Activated CD4-positive, alpha-beta T cell treated with anti-CD3 and anti-CD28 coated beads, Interleukin-2, Interleukin-4, amounts not matched to agents 100 ng/mL and 50 ng/mL, durations not matched to agents 16 hours and 8 hours (primary cell): ENCODE measurements at regions not wholly inside any gene's neighbourhood (a gene's known extent, or its start where the extent isn't known, plus 50 kb on each side); places are given as distances from the start of the nearest gene placed in this dataset.

ENCODE experiments used
- DNase-seq: peaks from one replicate; pipeline ENCODE4 v3.0.0-alpha.2; 2020; ENCODE audit warnings: low spot score

DNA sequence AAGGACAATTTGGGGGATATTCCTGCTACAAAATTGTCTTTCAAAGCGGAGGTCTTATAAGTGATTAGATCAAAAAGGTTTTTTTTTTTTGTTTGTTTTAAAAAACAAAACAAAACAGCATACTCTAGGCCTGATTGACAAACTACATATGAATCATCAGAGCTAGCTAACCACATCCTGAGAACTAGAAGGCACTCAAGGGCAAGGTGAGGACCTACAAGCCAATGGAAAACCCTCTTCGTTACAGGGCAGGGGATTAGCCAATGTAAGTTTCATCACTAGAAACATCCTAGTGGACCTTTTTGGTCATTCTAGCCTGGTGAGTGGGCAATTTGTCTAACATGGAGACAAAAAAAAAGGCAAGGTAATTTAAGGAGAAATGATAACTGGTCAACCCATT lies 428.6 kb downstream of the RFC3 start:
- no peak for DNase-seq

DNA sequence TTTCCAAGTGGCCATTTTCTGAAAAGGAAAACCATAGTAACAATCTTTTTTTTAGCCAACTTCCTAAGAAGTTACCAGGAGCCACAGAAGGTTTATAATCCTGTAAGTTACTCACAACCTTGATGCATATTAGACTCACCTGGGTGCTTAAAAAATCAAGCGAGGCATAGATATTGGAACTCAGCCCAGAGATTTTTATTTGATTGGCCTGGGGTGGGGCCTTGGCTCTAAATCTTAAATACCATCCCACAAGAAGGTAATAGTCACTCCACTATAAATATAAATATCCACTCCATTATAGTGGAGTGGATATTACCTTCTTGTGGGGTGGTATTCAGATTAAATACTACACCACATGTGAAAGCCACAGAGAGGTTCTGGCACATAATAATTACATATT lies 429.6 kb downstream of the RFC3 start:
- DNase-seq = no peak

DNA sequence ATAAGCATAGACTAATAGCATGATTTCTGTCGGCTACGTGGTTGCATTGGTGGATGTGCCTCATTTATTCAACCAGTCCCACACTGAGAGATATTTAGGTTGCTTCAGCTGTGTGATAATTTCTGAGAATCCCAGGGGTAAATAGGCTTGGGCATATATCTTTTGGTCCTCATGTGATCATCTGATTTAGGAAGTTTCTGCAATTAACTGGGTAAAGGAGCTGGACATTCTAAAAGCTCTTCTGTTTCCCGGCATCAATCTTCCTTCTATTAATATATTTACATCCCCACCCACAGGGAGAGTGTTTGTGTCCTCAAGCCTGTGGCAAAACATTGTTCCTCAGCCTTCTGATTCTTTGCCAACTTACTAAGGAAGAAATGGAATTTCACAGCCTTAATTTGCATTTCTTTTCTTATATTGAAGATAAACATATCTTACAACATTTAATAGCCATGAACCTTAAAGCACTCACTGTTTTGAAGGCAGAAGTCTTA lies 431.6 kb downstream of the RFC3 start:
- no peak for DNase-seq

DNA sequence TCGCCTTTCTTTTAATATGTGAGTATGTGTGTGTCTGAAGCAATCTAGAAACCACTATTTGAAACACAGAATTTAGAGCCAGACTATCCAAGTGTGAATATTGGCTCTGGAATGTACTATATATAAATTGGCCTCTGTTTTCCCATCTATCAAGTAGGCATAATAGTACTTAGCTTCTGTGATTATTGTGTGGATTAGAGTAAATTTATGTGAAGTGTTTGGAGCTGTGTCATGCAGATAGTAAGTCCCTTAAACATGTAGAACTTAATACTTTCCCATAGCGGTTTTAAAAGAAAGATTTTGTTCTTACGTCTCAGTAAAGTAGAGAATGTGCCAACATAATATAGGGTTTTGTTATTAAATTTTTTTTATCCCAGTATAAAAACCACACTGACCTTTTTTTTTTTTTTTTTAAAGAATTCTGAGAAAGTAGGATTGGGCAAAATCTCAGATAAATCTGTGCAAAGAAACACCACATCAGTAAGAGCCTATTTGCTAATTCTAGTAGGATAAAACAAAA lies 432.3 kb downstream of the RFC3 start:
- DNase-seq = no peak

DNA sequence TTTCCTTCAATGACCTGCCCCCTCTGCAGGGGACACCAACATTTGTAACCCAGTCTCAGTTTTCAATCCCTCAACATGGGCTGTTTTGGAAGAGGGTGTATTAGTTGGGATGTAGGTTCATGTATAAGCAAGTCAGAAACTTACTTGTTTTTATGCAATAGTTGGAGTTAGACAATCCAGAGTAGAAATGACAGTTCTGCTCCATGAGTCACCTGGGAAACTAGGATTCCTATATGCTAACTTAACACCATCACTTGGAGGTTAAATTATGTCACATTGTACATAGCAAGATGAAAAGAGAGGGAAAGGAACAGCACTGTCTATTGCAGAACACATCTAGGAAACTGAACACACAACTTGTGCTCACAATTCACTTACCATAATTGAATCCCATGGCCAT lies 436.4 kb downstream of the RFC3 start:
- no peak for DNase-seq

DNA sequence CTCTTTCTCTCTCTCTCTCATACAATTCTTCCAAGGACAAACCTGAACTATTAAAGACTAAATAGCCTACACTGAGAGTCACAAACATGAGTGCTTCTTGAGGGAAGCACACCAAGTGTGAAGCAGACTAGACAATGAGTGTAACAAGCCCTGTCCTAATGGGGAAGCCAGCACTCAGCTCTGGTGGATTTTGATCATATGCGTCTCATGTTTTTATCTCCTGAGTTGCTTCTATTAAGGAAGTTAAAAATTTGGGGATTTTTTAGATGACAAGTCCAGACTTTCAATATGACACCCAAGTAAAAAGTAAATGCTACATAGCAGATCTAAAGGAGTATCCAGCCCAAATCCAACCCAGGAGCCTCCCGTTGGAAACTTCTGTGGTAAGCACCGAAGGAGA lies 437.8 kb downstream of the RFC3 start:
- DNase-seq = no peak

DNA sequence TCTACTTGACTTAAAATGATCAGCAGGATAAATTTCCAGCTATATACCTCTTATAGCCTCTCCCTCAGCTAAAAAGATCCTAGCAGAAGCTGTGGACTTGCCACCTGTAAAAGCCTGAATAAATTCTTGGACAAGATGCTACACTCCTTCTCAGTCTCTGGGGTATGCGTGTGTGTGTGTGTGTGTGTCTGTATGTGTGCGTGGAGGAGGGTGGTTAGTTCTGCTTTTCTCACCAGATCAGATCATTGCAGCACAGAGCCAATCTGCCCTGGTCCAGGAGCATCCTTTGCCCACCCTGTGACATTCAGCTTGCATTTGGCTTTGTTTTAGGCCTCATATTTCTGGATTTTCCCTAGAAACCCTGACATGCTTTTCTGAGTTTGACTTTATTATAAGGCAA lies 438.3 kb downstream of the RFC3 start:
- no peak for DNase-seq

DNA sequence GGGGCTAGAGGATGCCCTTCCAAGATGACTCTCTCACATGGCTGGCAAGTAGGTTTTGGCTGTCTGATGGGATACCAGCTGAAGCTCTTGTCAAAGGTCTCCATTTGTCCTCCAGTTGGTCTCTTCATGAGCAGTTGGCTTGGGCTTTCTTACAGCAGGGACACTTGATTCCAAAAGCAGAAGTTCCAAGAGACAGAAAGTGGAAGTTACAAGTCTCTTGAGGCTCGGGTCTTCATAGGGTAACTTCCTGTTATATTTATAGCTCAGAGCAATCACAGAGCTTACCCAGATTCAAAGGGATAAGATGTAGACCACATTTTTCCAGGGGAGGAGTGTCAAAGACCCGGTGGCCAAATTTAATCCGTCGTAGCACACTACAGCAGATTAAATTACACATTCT lies 440.0 kb downstream of the RFC3 start:
- no peak for DNase-seq

DNA sequence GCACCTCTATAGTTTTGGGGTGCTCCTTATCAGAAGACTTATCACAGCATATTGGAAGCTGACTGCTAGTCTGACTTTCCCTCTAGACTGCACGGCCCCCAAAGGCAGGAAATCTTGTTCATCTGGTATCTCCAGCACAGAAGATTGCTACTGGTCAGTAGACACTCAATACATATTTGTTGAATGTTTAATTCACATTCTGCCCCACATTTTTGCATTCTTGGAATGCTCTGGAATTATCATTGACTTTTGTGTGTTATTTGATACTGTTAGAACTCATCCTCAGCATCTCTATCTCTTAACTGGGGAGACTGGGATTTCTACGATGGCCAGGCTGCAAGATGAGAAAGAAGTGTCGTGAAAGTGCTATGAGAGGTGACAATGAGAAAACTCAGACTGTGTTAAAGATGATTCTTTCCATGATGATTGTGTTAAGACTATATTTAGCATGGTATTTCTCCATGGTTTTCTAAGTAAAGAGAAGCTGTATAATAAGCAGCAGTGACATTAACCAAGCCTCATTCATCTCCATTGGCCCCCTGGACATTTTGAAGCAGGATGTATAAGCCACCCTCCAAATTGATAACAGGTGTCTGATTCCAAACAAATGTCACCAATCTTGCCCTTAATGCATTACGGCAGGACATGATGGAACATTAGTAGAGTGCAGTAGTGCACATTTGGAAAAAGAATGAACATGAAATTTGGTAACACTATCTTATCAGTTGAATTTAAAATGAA lies 440.9 kb downstream of the RFC3 start:
- DNase-seq = no peak

DNA sequence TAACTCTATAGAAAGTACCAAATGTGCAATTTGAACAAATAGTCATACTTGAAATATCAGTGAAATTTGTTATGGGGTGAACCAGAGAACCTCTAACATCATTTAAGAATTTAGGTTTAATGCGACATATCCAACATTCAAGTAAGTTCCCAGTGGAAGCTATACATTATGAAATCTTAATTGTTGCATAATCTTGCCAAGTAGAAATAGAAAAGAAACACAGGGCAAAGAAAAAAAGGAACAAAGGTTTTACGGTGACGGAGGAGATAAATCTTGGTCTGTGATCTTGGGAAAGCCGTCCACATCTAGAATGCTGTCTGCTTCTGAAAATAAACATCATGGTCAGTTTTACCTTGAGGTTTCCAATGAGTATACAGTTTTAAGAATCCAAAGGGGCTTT lies 445.7 kb downstream of the RFC3 start:
- DNase-seq = no peak

DNA sequence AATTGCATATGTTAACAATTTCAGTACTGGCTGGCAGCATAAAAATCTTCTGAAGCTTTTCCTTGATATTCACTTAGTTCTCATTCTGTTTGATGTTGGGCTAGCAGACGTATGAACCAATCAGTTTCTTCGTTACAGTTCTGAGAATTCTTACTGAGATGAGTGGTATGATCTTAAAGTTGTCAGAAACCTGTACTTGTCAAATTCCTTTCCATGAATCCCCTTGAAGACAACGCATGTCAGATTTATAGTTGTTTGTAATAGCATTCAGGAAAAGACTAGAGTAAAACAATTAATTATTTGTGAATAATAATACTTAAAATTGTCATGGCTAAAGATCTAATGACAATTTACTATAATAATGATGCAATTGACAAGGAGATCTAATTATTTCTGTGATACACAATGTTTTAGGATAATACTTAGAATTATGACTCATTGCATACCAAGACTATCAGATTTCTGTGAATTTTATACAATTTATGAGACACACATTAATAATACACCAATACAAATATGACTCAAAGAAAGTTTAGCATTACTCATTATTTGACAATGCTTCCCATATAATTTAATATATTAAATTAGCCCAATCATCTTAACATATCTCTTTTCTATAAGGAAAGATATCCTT lies 447.2 kb downstream of the RFC3 start:
- no peak for DNase-seq

DNA sequence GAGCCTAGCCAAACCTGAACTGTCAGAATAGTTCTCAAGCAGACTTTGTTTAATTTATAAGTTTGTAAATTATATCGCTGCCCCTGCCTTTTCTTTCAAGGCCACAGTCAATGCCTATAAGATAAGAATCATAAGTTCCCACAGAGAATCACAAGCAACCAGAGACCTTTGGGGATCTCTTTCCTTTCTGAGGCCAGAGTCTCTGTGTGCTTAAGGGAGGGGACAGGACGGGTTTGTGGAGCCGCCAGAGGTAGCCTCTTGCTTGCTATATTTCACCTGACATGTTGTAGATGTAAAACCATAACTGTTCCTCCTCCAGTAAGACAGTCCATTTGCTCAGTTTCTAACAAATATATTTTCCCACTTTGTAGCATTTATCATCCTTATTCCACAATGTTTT lies 458.8 kb downstream of the RFC3 start:
- no peak for DNase-seq

DNA sequence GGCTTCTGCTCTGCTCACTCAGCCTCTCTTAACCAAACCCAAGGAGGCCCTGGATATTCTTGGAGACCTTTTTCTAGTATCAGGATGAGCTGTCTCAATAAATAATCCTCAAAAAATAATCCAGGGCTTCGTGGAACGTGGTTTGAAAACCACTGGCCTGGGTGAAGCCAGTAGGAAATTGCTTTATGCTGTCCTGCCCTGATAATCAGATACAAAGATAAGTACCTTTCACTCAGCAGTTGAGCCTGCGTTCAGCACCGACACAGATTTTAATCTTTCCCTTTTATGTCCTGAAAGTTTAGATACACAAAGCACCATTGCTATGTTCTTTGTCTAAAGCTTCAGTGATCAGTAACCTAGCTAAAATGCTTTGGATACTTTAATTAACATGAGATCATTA lies 460.0 kb downstream of the RFC3 start:
- no peak for DNase-seq

DNA sequence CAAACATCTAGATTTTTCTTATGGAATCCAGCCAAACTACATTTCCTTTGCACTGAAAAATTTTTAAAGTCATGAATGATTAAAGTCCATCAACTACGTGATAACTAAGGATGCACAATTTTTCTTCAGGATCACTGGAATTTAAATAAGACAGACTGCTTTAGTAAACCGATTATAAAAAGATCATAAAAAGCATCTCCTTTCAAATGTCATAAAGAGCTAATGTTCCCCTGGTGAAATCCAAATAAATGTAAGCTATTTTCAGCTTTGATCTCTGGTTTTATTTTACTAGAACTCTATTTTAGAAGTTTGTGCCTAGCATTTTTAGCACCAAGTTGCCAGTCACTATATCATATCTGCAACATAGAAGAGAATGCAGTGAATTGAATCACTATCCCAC lies 460.8 kb downstream of the RFC3 start:
- DNase-seq = no peak

DNA sequence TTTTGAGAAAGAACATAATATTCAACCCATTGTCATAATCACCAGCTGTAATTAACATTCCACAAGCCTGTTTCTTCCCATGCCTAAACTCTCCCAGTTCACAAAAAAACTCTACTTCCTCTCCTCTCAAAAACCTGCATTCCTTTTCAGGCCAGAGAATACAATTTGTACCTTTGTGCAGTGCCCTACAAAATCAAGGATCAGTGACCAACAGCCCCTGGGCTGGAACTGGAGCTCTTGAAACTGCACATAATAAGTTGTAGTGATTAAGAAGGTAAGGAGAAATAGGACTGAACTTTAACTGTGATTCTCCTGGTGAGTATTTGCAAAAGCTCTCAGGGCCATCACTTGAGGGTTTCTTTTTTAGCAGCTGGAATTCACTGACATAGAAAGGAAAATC lies 472.7 kb downstream of the RFC3 start:
- no peak for DNase-seq

DNA sequence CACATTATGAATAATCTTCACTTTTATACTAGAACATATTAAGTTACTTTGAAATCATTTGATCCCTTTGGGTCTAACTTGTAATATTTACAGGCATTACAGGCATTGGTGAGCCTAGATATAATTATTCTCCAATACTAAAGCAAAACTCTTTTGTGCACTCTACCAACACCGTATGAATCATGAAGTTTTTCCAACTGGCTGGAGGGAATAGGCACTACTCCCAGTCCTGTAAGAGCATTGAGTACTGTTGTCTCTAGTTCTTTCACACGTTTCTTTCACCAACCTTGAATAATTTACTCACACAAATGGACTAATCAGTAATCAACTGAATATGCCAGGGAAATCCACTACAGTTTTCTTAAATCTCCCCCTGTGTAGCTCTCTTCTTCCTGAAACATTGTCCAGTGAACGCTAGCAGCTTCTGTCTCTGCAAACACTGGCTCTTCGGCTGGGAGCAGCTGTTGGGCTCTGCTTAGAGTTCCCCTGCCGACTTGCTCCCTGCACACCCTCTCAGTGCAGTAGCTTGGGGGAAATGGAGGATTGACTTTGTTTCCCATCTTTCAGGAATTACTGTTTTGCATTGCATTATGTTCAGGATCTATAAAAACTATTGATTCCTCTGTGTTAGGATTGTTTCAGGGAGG lies 476.7 kb downstream of the RFC3 start:
- no peak for DNase-seq

DNA sequence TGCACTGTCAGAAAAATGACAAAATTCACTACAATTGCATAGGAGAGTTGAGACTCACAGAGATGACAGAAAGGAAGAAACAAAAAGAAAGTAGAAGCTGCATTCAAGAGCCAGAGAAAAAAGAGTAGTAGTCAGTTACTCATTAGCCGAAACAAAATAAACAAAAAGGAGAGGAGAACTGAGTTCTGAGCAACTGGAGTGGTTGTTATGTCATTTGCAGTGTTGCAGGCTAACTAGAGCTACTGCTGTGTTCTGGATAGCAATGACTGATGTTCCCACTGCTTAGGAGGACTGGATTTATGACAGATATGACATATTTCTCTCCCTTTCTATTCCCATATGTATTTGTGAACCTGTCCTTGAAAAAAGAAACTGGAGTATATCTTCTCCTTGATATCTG lies 482.6 kb downstream of the RFC3 start:
- DNase-seq = no peak

DNA sequence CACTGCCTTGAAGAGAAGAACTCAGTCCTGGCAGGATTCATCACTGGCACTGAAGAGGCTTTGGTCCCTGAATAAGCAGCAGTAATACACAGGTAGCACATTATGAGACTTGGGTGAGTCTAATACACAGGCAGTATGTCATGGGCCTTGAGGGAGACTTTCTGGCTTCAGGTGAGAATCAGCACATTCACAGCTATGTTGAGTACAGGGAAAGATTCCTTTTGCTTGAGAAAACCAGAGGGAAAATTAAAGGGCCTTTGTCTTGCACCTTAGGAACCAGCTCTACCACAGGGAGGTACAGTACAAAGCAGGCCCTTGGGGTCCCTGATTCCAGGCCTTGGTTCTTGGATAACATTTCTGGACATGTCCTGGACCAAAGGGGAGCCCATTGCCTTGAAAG lies 484.6 kb downstream of the RFC3 start:
- no peak for DNase-seq

DNA sequence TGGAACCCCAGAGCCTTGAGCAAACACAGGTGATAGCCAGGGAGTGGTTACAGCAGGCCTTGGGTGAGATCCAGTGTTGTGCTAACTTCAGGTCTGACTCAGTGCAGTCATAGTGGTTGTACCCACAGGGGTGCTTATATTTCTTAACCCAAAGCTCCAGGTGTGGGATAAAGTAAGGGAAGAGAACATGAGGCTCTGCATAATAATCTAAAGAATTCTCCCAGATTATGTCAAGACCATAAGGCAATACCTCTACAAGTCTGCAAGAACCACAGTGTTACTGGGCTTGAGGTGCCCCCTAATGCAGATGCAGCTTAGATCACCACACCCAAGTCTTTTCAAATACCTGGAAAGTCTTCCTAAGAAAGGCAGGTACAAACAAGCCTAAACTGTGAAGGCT lies 485.4 kb downstream of the RFC3 start:
- DNase-seq = no peak

DNA sequence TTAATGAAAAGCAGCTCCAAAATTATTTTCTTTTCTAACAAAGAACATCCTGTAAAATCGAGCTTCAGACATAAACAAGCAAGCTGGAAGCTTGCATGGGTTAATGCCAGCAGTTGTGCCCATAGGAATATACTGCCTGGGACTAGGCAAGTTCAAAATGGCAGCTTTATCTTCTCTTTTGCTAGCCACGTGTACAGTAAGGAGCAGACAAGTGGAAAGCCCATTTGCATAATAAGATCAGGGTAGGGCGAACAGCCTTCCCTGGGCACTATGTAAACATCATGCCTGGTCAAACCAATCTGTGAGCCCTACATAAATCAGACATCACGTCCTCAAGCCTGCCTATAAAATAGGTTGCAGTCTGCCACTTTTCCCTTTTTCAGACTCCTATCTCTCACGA lies 489.7 kb downstream of the RFC3 start:
- no peak for DNase-seq

DNA sequence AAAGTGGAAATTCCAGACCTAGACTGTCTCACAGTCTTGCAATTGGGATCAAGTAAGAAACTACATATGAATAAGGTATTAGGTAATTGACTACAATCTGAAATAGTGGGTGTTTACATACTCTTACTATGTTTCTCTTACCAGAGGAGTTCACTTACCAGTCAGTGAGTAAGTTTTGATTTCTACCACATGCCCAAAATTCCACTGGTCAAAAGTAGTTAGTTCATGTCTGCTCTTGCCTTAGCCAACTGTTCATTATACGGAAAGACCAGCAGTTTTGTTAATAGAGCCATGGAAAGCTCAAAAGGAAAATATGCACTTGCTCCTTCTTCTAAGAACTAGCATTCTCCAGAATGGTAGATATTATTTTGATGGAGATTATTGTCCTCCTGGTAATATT lies 490.8 kb downstream of the RFC3 start:
- DNase-seq = no peak

DNA sequence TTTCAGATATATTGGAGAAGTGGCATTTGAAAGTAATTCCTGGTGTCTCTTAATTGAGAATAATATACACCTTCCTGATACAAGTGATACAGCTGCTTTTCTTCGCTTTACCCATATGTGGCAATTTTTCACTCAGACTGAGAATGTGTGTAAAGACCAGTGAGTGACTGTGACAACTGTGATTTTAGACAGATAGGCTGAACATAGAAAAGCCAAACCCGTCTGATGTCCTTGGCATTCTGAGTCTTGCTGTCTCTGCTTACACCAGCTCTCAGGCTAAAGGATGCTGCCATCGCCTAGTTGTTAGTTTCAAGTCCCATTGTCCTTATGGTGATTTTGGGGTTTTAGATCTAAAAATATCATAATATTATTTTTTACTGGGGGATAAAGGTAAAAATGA lies 492.6 kb downstream of the RFC3 start:
- no peak for DNase-seq

DNA sequence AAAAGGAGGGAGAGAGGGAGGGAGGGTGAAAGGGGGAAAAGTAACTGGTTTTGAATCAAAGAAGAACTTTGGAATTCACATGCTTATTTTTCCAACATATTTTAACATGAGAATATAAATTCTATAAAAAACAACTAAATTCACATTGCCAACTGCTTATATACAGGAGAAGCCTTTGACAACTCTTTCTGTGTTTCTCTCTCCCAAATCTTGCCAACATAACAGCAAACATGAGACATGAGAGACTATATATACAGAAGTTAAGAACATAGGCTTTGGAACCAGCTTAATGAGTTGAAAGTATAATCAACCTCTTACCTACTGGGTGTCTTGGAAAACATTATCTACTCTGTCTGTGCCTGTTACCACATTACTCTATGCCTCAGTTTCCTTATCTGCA lies 493.3 kb downstream of the RFC3 start:
- DNase-seq = no peak
